LNCaP clone FGC (cell line): ENCODE measurements at regions not wholly inside any gene's neighbourhood (a gene's known extent, or its start where the extent isn't known, plus 50 kb on each side); places are given as distances from the start of the nearest gene placed in this dataset.
"Not testable (repeated sequence)": the region's sequence is repeated elsewhere in the genome, so short reads cannot be mapped to it uniquely, and the experiment has no call there.

Source experiments
- DNase-seq: peaks from one replicate; pipeline ENCODE4 v3.0.0-alpha.2; 2011; ENCODE audit warnings: low read depth
- H3K4me3 ChIP-seq: 2 replicates; pipeline ENCODE4 v1.5.1; 2011; ENCODE audit warnings: mild to moderate bottlenecking, low read depth, low read length, control low read depth
- CTCF ChIP-seq: IDR thresholded peaks from 2 replicates; pipeline ENCODE4 v1.5.1; 2012; ENCODE audit warnings: mild to moderate bottlenecking; ENCODE audit not compliant: control insufficient read depth, insufficient read depth; ENCODE audit errors: extremely low read depth

DNA sequence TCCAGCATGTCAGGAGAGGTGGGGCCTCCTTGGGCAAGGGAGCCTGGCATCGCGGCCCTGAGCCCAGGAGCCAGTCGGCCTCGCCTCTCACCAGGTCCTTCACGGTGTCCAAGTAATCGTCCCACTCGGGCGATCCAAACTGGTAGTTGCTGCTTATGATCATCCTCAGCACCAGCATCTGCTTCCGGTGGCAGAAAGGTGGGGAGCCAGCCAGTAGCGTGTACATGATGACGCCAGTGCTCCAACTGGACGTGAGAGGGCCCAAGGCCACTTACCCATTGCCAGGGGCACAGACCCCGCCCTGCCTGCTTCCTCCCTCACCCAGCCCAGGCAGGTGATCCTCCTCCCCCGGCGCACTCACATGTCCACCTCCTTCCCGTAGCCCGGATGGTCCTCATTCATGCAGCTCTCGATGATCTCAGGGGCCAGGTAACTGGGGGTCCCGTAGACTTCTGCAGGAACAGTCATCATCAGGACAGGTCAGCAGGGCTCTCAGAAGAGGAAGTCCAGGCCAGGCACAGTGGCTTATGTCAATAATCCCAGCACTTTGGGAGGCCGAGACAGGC is 214.7 kb downstream of the OR4C45 start:
- no peak for TF ChIP-seq CTCF
- no peak for DNase-seq

DNA sequence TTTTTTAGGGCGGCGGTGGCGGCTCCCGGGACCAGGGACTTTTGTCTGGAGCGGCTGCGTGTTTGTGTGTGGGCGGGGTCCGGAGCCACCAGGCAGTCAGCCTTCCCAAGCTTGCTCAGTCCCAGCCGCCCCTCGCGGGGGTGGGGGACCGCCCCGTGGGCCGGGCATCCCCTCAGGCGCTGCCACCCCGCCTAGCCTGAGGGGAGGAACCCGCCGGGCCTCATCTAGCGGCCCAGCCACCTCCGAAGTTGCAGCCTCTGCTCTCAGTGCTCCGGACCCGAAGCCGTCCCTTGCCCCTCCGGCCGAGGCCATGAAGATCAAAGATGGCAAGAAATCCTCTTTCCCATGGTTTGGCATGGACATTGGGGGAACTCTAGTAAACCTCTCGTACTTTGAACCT is 235.2 kb downstream of the OR4C45 start:
- DNase-seq, result no peak
- no peak overlapping the region for H3K4me3 ChIP-seq
- TF ChIP-seq CTCF, result no peak

More for the DNA sequence above, 214.7 kb downstream of the OR4C45 start:
- H3K4me3 ChIP-seq, result no peak overlapping the region

DNA sequence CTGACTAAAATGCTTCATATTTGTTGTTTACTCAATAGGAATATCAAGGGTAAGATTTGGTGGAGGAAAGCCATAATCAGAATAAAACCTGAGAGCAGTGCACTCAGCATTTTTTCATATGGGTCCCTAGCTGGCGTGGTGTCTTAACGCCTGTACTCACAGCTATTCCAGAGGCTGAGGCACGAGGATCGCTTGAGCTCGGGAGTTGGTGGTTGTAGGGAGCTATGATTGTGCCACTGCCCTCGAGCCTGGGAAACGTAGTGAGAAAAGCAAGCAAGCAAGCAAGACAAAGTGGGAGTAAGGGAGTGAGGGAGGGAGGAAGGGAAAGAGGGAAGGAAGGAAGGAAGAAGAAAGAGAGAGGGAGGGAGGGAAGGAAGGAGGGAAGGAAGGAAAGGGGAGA is 242.5 kb downstream of the OR4C45 start:
- no peak for TF ChIP-seq CTCF

DNA sequence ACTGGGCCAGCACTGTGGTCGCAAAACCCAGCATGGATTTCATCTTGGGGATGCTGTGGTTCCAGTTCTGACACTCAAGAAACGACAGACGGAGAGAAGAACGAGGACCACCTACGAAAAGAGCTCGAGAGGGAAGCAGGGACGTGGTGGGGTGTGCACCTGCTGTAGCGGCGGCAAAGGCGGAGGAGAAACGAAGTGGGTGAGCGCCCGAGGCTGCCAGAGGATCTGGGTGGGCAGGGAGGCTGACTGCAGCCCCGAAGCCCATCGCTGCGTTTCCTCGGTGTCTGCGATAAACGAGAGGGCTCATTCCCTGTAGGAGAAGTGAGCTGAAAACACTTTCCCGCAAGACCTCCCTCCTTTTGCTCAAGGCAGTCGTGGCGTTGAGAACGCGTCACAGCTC is 246.1 kb downstream of the OR4C45 start:
- no peak overlapping the region for H3K4me3 ChIP-seq
- DNase-seq, result no peak
- TF ChIP-seq CTCF, result no peak

More for the DNA sequence above, 242.5 kb downstream of the OR4C45 start:
- no peak overlapping the region for H3K4me3 ChIP-seq
- DNase-seq, result no peak

GRCh38 chr11:50298182-50298988 is 265.7 kb downstream of the OR4C45 start:
- no peak for DNase-seq
- TF ChIP-seq CTCF, result no peak
- no peak overlapping the region for H3K4me3 ChIP-seq

DNA sequence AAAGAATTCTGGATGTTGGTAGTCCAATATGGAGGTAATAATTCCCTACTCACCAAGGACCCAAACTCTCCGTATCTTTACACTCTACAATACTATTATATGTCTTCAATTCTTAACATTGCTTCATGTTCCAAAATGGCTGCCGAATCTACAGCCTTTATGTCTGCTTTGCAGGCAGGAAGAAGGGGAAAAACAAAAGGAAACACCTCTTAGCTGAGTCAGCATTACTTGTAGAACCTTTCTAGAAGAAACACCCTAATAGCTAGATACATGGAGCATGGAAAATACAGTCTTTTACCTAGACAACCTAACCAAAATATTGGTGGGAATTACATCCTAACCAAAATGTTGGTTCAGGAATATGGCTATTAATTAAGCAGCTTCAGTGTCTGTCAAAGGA is 298.0 kb downstream of the OR4C45 start:
- not testable (repeated sequence) for DNase-seq, H3K4me3 ChIP-seq

DNA sequence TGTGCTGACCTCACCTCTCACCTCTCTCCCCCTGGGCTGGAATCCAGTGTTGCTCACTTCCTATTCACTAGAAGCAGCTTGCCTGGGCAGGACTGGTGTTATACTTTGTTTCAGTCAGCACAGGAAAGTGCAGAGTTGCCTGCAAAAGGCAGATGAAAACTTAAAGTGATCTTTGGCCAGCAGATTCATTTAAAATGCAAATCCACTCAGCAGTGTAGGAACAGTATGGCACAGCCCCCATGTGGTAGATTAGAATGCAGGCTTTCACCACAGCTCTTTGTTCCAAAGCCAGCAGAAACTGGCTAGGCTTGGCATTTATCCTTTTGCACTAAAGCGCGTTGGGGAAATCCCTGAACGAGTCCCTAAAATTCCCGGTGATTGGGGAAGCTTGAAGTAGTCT is 301.2 kb downstream of the OR4C45 start:
- no peak for DNase-seq
- no peak overlapping the region for H3K4me3 ChIP-seq
- TF ChIP-seq CTCF, result no peak

GRCh38 chr11:50337432-50337831 is 304.8 kb downstream of the OR4C45 start:
- not testable (repeated sequence) for DNase-seq, H3K4me3 ChIP-seq

DNA sequence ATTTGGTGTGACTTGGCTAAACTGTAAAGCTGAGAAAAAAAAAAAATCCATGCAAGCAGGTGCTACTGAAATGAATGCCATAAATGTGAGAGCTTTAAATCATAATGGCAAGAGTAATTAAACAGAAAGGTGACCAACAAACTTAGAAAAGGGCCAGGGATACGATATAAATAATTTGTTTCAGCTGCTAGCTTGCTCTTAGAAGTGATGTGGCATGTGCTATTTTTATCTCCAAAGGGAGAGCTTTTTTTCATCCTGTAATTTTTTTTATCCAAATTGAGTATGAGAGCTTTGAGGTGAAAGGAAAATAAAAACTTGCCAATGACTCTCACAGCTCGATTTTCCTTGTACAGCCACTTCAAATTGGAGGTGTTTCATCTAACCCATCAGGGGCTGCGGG is 315.3 kb downstream of the OR4C45 start:
- not testable (repeated sequence) for DNase-seq, H3K4me3 ChIP-seq
